Stimulated activated CD8-positive, alpha-beta memory T cell treated with anti-CD3 and anti-CD28 coated beads, Interleukin-4, amount 100 ng/mL, for 4 hours (primary cell): ENCODE measurements at regions not wholly inside any gene's neighbourhood (a gene's known extent, or its start where the extent isn't known, plus 50 kb on each side); places are given as distances from the start of the nearest gene placed in this dataset.
"Not testable (repeated sequence)": the region's sequence is repeated elsewhere in the genome, so short reads cannot be mapped to it uniquely, and the experiment has no call there.

ENCODE experiments used
- DNase-seq, 2 donors: peaks; one replicate each; pipeline ENCODE4 v3.0.0-alpha.2; 2020; ENCODE audit warnings: low read depth in 2 of 2, low spot score in 1 of 2

DNA sequence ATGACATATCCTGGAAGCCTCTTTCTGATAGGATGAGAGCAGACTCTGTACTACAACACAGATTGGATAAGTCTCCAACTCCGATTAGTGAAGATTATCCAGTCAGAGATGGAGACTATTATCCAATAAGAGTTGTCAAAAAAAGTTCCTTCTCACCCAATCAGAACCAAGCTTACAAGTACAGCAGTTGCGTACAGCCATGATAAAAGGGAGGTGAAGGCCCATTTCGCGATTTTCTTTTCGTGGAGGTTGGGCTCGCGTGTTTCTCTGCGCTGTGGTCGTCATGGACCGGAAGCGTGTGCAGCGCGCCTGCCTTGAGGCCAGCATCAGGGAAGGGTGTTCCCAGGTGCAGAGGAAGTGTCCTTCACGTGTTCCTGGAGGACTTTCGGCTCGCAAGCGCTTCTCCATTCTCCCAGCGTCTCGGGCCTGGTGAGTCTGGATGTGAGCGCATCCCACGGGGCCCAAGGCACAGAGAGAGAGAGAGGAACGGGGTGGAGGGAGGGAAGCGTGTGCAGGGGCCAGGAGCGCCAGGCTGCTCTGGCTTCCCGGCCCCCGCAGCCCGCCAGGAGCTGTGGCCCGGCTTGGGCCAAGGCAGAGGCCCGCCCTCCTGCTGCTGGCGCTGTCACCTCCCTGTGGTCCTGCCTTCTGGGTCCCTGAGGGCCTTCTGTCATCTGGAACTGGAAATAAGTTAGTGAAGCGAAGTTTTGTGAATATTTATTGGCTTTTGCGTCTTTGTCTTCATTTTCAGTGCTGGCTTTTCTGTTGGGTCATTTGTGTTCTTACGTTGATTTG, 53.9 kb downstream of the CDRT15L2 start:
- not testable (repeated sequence) for DNase-seq

DNA sequence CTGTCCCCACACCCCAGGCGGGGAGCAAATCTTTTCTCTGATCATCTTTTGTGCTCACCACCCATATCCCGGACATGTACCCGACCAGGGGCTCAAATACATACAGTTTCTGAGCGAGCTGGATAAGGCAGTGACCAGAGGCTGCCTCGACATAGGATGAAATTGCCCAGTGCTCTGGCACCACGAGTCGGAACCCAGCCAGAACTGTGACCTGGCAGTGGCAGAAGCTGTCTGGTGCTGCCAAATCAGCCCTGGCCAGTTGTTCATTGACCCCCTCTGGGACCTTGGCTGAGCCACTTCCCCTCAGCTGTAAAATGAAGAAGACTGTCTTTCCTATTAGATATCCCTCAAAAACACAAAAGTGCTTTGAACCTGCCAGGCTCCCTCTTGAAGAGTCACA, 60.6 kb downstream of the CDRT15L2 start:
- not testable (repeated sequence) for DNase-seq

DNA sequence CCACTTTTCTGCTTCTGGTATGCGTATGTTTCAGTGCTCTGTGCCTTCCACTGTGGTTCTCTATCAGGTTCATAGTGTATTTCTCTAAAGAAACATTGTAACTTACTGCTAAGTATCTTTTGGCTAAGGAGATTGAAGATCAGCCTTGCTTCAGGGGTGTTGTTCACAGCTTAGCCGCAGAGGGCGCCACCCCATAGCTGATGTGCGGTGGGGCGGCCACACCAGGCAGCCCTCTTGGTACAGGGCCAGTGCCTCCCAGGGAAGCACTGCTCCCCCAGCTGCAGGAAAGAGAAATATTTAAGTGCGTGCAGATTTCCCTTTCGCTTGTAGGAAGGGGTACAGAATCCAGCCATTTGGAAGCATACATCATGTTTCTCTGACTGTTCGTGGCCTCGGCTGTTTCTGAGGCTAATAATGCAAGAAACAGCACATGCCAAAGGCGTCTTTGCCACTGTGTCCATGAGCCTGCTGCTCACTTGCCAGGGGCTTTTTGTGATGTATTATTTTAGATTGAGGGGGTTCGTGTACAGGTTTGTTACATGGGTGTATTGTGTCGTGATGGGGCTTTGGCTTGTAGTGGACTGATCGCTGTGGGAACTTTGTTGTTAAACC, 67.2 kb downstream of the CDRT15L2 start:
- not testable (repeated sequence) for DNase-seq

DNA sequence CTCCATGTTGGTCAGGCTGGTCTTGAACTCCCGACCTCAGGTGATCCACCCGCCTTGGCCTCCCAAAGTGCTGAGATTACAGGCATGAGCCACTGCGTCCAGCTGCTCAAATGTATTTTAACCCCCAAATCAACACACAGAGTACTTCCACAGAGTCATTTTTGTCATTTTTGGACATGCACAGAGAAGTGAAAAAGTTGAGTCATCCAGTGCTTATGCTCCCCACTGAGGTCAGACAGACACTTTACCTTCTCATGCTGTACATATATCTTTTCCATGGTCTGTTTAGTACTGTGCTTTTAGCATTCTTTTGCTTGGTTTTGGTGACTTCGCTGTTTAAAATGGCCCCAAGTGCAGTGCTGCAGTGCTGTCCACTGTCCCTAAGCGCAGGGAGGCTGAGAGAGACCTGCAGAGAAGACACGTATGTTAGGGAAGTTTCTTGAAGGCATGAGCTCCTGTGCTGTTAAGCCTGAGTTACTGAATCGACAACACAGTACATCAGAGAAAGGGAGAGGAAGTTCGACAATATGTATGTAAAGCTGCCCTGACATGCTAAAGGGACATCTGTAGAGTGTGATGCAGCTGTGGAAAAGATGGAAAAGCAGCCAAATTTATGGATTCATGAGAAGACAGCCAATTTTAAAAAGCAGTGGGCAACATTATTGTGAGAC, 69.7 kb downstream of the CDRT15L2 start:
- DNase-seq, result not testable (repeated sequence)

DNA sequence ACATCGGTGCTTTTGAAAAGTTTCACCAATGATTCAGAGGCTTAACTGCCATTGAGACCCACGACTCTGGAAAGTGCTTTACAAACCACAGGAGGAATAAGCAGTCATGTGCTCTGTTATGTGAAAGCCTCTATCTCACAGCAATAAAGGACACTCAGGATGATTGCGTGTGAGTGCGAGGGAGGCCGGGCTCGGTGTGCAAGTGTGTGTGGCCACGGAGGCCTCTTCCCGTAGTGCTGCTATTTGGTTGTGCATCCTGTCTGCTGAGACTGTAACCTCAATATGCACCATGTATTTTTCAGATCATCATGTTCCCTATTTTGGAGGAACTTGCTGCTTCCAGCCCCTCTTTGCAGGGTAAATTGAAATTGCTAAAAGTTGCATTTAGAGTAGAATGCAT, 71.5 kb downstream of the CDRT15L2 start:
- DNase-seq, result not testable (repeated sequence)

DNA sequence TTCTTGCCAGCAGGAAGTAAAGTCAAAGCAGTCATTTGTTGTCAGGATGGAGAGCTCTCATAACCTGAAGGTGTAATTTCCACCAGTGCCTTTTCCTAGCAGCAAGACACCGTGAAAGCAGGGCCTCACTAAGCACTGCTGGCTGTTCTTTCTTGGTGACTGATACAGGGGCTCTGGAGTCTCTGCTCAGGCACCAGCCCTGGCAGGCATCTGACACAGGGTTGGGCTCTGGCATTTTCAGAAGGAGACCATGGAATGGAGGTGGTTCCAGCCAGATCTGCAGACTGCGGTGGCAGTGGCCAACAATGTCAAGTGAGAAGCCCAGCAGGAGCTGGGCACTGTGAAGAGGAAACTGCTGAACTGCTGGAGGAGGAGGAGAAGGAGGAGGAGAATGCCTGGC, 72.2 kb downstream of the CDRT15L2 start:
- not testable (repeated sequence) for DNase-seq

DNA sequence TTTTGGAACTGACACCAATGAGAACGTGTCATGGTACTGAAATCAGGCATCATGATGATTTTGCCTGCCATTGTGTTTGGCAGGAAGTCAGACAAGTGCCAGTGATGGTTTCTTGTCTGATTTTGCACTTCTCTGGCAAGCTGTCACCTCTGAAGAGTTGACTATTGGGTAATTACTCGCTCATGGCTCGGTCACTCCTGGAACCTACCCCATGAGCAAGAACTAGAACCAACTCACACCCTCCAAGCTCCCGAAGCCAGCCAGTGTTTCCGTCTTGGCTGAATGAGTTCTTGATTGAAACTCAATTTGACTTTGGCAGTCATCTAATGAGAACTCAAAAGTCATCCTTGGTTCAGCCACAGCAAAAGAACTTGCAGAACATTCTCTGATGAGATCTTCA, 73.9 kb downstream of the CDRT15L2 start:
- not testable (repeated sequence) for DNase-seq

DNA sequence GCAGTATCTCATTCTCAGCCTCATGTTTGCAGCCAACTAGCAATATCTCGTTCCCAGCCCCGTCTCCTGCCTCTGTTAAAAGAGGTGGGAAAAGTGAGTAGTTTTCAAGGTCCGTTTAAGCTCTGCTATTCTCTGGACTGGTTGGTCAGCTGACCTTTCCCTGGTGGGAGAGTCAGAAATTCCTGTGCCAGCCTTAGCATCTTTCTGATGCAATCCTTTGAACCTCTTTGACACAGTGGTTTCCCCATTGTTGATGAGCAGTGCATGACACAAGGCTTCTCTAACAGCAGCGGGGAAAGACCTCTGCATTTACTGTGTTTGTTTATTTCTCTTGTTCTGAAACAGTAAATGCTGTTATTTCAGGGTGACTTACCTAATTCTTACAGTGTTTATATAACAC, 74.6 kb downstream of the CDRT15L2 start:
- DNase-seq, result not testable (repeated sequence)

DNA sequence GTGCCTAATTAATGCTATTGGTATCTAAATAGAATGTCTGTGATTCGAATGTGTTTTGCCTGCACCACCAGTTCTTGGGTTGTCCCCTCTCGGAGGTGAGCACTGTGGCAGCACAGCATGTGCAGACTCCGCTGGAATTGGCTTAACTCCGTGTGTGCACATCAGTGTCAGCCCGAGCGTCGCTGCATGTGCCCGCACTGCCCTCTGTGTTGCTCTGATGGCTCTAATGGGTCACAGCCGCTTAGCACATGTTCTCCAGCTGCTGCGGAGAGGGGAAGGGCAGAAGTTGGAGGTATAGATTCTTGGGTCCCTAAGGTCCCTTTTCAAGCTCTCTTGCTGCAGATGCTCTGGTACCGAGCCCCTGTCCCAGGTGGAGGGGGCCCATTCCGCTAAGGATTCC, 75.1 kb downstream of the CDRT15L2 start:
- not testable (repeated sequence) for DNase-seq

DNA sequence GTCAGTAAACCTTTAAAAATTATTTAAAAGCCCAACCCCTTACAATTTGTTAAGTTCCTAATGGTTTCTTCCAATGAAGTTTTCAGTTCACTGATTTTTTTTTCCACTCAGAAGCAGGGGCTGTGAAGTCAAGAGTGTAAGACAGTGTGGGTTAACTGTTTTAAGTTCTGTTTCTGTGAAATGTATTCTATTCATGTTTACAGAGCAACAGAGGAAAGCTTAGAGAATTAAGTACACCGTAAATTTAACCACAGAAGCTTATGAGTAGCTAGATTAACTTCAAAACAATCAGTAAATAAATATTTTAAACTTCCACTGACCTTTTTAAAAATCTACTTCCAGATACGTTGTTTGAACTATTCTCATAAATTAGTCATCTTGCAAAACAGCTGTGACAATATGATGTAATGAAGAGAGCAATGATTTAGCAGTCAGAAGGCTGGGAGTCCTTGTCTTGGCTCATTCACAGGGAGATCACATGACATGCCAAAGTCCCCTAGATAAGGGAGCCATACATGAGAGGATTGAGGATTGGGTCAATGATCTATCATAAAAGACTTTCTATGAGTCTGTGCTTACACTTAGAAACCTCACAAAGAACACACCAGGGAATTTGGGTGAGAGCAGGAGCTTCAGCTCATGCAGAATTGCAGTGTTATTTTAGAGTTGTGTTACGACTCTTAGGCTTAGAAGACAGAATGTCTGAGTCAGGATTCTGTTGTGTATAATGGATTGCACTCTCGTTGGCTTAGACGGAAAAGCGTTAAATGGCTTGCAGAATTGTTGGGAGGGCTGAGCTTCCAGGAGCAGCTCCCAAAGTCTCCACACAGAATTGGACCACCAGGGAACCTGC, 85.8 kb downstream of the CDRT15L2 start:
- not testable (repeated sequence) for DNase-seq

DNA sequence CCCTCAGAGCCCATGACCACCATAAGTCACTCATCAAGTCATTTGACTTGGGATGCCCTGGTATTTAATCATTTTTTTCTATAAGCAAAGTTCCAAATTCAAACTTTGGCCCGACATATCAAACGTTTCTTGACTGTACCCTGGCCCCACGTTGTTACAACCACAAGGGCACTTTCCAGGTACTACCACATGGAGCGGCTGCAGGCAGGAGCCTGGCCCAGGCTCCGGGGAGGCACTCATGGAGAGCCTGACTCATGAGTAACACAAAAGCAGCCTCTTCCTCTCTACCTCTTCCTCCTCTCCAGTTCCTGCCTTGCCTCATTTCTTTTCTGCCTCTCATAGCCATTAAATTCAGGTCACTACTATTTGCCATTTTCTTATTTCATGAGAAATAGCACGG, 87.2 kb downstream of the CDRT15L2 start:
- not testable (repeated sequence) for DNase-seq

DNA sequence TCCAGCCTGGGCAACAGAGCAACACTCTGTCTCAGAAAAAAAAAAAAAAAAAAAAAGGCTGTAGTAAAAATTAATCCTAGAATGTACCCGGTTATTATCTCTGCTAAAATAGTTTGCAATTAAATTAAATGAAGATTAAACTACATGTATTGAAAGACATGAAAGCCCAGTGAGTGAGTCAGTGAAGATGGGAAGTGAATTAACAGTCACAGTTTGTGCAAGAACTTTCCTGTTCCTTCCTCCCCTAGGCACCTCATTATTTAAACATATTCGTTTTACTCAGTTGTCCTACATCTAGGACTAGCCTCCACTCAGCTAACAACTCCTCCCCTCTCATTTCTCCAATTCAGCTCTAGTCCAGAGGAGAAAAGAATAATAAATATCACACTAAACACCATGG, 88.2 kb downstream of the CDRT15L2 start:
- DNase-seq, result not testable (repeated sequence)

DNA sequence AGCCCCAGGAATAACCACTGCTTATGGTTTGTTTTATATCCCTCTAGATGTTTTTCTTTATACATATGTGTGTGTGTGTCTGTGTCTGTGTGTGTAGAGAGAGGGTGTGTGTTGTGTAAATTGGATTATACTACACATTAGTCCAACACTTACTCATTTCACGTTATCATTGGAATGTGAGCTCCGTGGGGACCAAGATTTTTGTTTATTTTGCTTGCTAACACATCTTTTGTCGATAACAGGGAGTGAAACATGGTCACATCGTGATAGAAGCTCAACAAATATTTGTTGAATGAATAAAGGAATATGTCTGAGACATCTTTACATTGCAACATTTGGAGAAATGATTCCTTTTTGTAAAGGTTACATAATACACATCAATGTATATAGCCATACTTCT, 88.8 kb downstream of the CDRT15L2 start:
- DNase-seq, result not testable (repeated sequence)

DNA sequence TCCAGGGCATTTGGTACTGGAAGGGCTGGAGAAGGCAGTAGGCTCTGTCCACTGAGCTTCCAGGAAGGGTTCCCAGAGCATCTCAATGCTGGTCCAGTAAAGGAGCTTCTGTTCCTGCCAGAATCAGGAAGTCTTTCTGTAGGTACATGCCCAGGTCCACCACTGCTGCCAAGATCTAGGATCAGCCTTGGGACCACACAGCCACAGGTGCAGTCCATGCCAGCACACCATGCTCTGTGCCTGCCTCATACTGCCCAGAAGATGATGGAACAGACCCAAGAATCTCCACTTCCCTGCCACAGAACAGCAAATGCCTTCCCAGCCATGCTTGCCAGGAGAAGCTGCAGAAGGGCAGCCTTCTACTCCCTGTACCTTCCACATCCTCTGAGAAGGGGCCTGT, 89.3 kb downstream of the CDRT15L2 start:
- DNase-seq, result not testable (repeated sequence)

DNA sequence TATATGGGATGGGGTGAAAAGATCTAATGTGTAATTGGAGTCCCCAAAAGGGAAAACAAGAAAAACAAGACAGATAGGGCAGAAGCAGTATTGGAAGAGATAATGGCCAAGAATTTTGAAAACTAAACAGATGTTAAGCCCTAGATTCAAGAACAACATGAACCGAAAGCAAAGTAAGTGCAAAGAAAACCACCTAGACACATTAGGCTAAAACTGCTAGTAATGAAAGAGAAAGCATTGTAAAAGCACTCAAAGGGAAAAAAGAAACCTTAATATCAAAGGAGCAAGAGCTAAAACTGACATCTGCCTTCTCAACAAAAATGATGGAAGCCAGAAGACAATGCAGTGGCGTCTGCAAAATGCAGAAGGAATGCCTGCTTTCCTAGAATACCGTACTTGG, 91.0 kb downstream of the CDRT15L2 start:
- DNase-seq, result not testable (repeated sequence)

DNA sequence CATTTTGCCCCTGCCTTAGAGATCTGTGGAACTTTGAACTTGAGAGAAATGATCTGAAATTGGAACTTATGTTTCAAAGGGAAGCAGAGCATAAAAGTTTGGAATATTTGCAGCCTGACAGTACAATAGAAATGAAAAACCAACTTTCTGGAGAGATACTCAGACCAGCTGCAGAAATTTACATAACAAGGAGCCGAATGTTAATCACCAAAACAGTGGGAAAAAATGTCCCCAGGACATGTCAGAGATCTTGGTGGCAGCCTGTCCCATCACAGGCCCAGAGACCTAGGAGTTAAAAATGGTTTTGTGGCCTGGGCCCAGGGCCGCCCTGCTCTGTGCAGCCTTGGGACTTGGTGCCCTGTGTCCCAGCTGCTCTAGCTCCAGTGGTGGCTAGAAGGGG, 94.8 kb downstream of the CDRT15L2 start:
- not testable (repeated sequence) for DNase-seq

DNA sequence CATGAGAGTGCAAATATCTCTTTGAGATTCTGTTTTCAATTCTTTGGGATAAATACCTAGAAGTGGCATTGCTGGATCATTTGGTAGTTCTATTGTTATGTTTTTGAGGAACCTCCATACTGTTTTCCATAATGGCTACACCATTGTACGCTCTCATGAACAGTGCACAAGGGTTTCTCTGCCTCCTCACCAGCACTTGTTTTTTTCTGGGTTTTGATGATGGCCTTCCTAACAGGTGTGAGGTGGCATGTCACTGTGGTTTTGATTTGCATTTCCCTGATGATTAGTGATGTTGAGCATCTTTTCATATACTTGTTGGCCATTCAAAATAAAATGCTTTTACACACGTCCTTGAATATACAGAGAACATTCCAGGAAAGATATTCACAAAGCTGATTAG, 96.2 kb downstream of the CDRT15L2 start:
- DNase-seq, result not testable (repeated sequence)

DNA sequence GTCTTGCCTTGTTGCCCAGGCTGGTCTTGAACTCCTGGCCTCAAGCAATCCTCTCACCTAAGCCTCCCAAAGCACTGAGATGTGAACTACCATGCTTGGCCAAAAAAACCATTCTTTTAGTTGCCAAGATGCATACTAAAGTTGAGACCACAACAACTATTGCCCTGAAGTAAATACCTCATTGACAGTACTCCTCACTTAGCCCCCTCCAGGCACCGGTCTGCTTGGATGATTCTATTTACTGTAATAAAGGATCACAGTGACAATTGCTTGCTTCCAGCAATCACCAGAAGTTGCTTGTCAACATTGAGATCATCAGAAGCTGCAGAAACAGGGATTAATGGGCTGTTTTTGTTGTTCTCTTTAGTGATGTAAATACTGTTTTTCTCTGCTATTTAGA, 97.1 kb downstream of the CDRT15L2 start:
- DNase-seq, result not testable (repeated sequence)

DNA sequence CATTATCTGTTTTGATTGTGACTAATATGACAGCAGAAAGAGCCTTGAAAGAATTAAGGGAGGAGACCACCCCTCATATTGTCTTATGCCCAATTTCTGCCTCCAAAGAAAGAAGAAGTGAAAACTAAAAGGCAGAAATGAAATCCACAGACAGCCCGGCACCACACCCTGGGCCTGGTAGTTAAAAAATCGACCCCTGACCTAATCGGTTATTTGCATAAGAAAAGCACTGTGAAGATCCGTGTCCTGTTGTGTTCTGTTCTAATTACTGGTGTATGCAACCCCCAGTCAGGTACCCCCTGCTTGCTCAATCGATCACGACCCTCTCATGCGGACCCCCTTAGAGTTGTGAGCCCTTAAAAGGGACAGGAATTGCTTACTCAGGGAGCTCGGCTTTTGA, 97.9 kb downstream of the CDRT15L2 start:
- DNase-seq, result not testable (repeated sequence)

DNA sequence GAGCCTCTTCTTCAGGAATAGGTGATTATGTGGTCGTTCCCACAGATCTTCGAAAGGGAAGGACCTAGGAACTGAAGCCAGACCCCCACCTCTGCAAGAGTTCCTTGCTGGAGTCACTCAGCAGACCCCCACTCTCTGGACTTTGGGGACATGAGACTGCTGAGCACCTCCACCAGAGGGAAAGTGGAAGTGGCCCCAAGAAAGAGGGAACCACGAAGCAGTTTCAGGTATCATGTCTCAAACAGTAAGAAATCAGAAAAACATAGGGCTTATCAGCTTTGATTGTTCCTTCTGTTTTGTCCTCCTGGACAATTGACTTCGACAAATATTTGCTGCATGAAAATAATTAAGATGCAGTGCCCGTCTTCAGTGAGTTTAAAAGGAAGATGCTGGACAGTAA, 98.9 kb downstream of the CDRT15L2 start:
- not testable (repeated sequence) for DNase-seq
